ENCODE measurements at regions not wholly inside any gene's neighbourhood (a gene's known extent, or its start where the extent isn't known, plus 50 kb on each side); places are given as distances from the start of the nearest gene placed in this dataset.

GRCh38 chr9:26756881-26757280, 135.7 kb downstream of the CAAP1 start:
- H3K36me3 ChIP-seq = no peaks in the 10 kb centered on the region
- H3K4me3 ChIP-seq = no peak overlapping the region
- no peak overlapping the region for H3K27ac ChIP-seq (replicated peaks)
- H3K4me1 ChIP-seq = no peaks in the 10 kb centered on the region
- DNase-seq = no peak
- no peaks in the 10 kb centered on the region for H3K27me3 ChIP-seq (ENCODE audit: low read depth)
- H3K9me3 ChIP-seq (replicated peaks) = no peaks in the 10 kb centered on the region
- TF ChIP-seq CTCF (IDR thresholded peaks at IDR 0.05; ENCODE audit: borderline replicate concordance) = no peak
- intact Hi-C loops (cut with micrococcal nuclease) = no loop called here

- intact Hi-C loops (cut with micrococcal nuclease) = no loop called here
- H3K9me3 ChIP-seq (replicated peaks) = no peaks in the 10 kb centered on the region
- H3K4me3 ChIP-seq = no peak overlapping the region
- H3K4me1 ChIP-seq = no peaks in the 10 kb centered on the region
- H3K36me3 ChIP-seq = no peaks in the 10 kb centered on the region
- H3K27me3 ChIP-seq (ENCODE audit: low read depth) = no peaks in the 10 kb centered on the region
- DNase-seq = no peak
- H3K27ac ChIP-seq (replicated peaks) = no peak overlapping the region
- TF ChIP-seq CTCF (IDR thresholded peaks at IDR 0.05; ENCODE audit: borderline replicate concordance) = no peak
Observed at GRCh38 chr9:26755476-26755875, 137.1 kb downstream of the CAAP1 start.

- TF ChIP-seq CTCF (IDR thresholded peaks at IDR 0.05; ENCODE audit: borderline replicate concordance) = no peak
- intact Hi-C loops (cut with micrococcal nuclease) = no loop called here
- H3K27ac ChIP-seq (replicated peaks) = no peak overlapping the region
Observed at GRCh38 chr9:26754509-26755164, 138.0 kb downstream of the CAAP1 start.

GRCh38 chr9:26753971-26754370, 138.6 kb downstream of the CAAP1 start:
- Histone ChIP-seq H3K27ac (replicated peaks) (no peak overlapping the region), H3K27me3 (ENCODE audit: low read depth) (no peaks in the 10 kb centered on the region), H3K4me3 (no peak overlapping the region), H3K4me1 (no peaks in the 10 kb centered on the region), H3K36me3 (no peaks in the 10 kb centered on the region), H3K9me3 (replicated peaks) (no peaks in the 10 kb centered on the region)
- DNase-seq = no peak
- no peak for TF ChIP-seq CTCF (IDR thresholded peaks at IDR 0.05; ENCODE audit: borderline replicate concordance)
- intact Hi-C loops (cut with micrococcal nuclease) = no loop called here

More at GRCh38 chr9:26754509-26755164, 138.0 kb downstream of the CAAP1 start:
- H3K4me1 ChIP-seq = no peaks in the 10 kb centered on the region
- DNase-seq = no peak
- no peaks in the 10 kb centered on the region for H3K36me3 ChIP-seq
- no peak overlapping the region for H3K4me3 ChIP-seq
- no peaks in the 10 kb centered on the region for H3K27me3 ChIP-seq (ENCODE audit: low read depth)
- no peaks in the 10 kb centered on the region for H3K9me3 ChIP-seq (replicated peaks)

- no peak overlapping the region for H3K4me3 ChIP-seq
- no peaks in the 10 kb centered on the region for H3K27me3 ChIP-seq (ENCODE audit: low read depth)
- H3K4me1 ChIP-seq = no peaks in the 10 kb centered on the region
- intact Hi-C loops (cut with micrococcal nuclease) = no loop called here
- H3K9me3 ChIP-seq (replicated peaks) = no peaks in the 10 kb centered on the region
- H3K27ac ChIP-seq (replicated peaks) = no peak overlapping the region
- no peaks in the 10 kb centered on the region for H3K36me3 ChIP-seq
- no peak for DNase-seq
- no peak for TF ChIP-seq CTCF (IDR thresholded peaks at IDR 0.05; ENCODE audit: borderline replicate concordance)
Observed at GRCh38 chr9:26750162-26750561, 142.4 kb downstream of the CAAP1 start.
